DOHH2 (cell line): ENCODE measurements at regions not wholly inside any gene's neighbourhood (a gene's known extent, or its start where the extent isn't known, plus 50 kb on each side); places are given as distances from the start of the nearest gene placed in this dataset.

Experiments used
- EZH2phosphoT487 ChIP-seq: fragments of 200-600 bp; sonication (generic); IDR thresholded peaks from 2 replicates; pipeline ENCODE4 v1.6.1; 2017; ENCODE audit warnings: borderline replicate concordance, mild to moderate bottlenecking, antibody characterized with exemption, low read length, moderate library complexity, mixed read lengths
- TF ChIP-seq, protein P1 (sequence below): fragments of 200-600 bp; sonication (generic); IDR thresholded peaks from one replicate; pipeline ENCODE4 v1.5.1; 2014; ENCODE audit warnings: antibody characterized with exemption, mild to moderate bottlenecking, low read depth, low read length; ENCODE audit not compliant: poor library complexity, severe bottlenecking

- TF ChIP-seq, protein P1, sequence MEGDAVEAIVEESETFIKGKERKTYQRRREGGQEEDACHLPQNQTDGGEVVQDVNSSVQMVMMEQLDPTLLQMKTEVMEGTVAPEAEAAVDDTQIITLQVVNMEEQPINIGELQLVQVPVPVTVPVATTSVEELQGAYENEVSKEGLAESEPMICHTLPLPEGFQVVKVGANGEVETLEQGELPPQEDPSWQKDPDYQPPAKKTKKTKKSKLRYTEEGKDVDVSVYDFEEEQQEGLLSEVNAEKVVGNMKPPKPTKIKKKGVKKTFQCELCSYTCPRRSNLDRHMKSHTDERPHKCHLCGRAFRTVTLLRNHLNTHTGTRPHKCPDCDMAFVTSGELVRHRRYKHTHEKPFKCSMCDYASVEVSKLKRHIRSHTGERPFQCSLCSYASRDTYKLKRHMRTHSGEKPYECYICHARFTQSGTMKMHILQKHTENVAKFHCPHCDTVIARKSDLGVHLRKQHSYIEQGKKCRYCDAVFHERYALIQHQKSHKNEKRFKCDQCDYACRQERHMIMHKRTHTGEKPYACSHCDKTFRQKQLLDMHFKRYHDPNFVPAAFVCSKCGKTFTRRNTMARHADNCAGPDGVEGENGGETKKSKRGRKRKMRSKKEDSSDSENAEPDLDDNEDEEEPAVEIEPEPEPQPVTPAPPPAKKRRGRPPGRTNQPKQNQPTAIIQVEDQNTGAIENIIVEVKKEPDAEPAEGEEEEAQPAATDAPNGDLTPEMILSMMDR, result no peak
- TF ChIP-seq EZH2phosphoT487, result no peak
Observed at GRCh38 chr7:49631960-49632359, 141.5 kb upstream of the VWC2 start.
